ENCODE measurements at regions not wholly inside any gene's neighbourhood (a gene's known extent, or its start where the extent isn't known, plus 50 kb on each side); places are given as distances from the start of the nearest gene placed in this dataset.
A peak's percentile ranks its signal among the peaks of the same experiment; 100 is the strongest.

GRCh38 chr7:157472311-157473050 is 135.7 kb downstream of the DNAJB6 start:
- DNase-seq (ENCODE audit: low read depth), result no peak
- TF ChIP-seq CTCF (IDR thresholded peaks at IDR 0.05; ENCODE audit: insufficient read depth, low read depth, low read length, missing control alignments), result no peak
- H3K4me3 ChIP-seq (ENCODE audit: low read depth, low read length), result no peak overlapping the region

- H3K4me3 ChIP-seq (ENCODE audit: low read depth, low read length), result no peak overlapping the region
- TF ChIP-seq CTCF (IDR thresholded peaks at IDR 0.05; ENCODE audit: insufficient read depth, low read depth, low read length, missing control alignments), result no peak
- DNase-seq (ENCODE audit: low read depth), result no peak
These were observed 136.3 kb downstream of the DNAJB6 start for GRCh38 chr7:157473051-157473569.

DNA sequence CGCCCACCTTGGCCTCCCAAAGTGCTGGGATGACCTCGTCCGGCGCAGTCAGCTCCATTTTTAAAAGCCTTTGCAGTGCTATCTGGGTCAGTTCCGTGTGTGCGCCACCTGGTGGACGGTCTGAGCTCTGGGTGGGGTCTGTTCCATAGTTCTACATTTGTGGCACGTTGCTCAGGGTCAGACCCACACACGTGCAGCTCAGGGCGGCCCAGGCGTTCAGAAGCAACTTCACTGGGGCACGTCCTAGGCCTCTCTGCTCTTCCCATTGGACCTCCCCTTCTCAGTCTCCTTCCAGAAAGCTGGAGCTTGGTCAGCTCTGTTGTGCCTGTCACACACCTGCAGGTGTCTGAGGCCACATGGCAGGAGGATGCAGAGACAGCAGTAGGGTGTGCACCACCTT is 137.9 kb downstream of the DNAJB6 start:
- no peak overlapping the region for H3K4me3 ChIP-seq (ENCODE audit: low read depth, low read length)
- peak; percentile 41 for TF ChIP-seq CTCF (IDR thresholded peaks at IDR 0.05; ENCODE audit: insufficient read depth, low read depth, low read length, missing control alignments)
- DNase-seq (ENCODE audit: low read depth), result peak; percentile 37

DNA sequence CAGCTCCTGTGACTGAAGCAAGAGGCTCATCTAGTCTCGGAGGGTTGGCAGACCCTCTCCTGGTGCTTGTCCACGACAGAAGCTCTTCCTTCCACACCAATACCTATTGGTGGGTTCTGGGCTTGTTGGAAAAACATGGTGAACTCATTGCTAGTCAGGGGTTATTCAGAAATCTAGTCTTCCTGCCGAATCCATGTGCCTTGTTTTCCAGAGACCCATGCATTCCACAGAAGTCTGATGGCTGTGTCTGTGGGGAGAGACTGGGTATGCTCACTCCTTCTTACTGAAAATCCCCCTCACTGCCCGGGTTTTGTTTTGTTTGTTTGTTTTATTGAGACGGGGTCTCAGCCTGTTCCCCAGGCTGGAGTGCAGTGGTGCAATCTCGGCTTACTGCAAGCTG is 138.3 kb downstream of the DNAJB6 start:
- no peak overlapping the region for H3K4me3 ChIP-seq (ENCODE audit: low read depth, low read length)
- TF ChIP-seq CTCF (IDR thresholded peaks at IDR 0.05; ENCODE audit: insufficient read depth, low read depth, low read length, missing control alignments), result no peak
- no peak for DNase-seq (ENCODE audit: low read depth)

GRCh38 chr7:157475601-157476000 is 138.8 kb downstream of the DNAJB6 start:
- no peak for TF ChIP-seq CTCF (IDR thresholded peaks at IDR 0.05; ENCODE audit: insufficient read depth, low read depth, low read length, missing control alignments)
- no peak overlapping the region for H3K4me3 ChIP-seq (ENCODE audit: low read depth, low read length)
- no peak for DNase-seq (ENCODE audit: low read depth)

- DNase-seq (ENCODE audit: low read depth), result no peak
- H3K4me3 ChIP-seq (ENCODE audit: low read depth, low read length), result no peak overlapping the region
- TF ChIP-seq CTCF (IDR thresholded peaks at IDR 0.05; ENCODE audit: insufficient read depth, low read depth, low read length, missing control alignments), result no peak
These were observed 139.4 kb downstream of the DNAJB6 start for GRCh38 chr7:157476201-157476600.
